IMR-90 (cell line): ENCODE measurements at regions not wholly inside any gene's neighbourhood (a gene's known extent, or its start where the extent isn't known, plus 50 kb on each side); places are given as distances from the start of the nearest gene placed in this dataset.

Experiments
- ATAC-seq: fragments of 200-7000 bp; cut with Tn5 transposase; 2 replicates; pipeline ENCODE4 v1.9.1; 2020; ENCODE audit warnings: low read depth, mild to moderate bottlenecking, moderate library complexity
- BruUV-seq: library from RNA; stranded (reverse); fragments of 400-500 nt; replicated peaks from 2 replicates; lab custom pipeline; 2021; lab: Mats Ljungman, UMichigan
- CTCF ChIA-PET: fragments of 300-600 bp; formaldehyde crosslinking; extraction: SDS; loops from one replicate; lab custom pipeline; 2021; ENCODE audit warnings: antibody characterized with exemption; lab: Yijun Ruan, JAX
- POLR2A ChIA-PET: fragments of 300-600 bp; sonication (Branson Sonifier 250); formaldehyde crosslinking; loops from one replicate; lab custom pipeline; 2022; ENCODE audit warnings: antibody characterized with exemption; ENCODE audit not compliant: unreplicated experiment; lab: Charles Lee
- DNase-seq: peaks from one replicate; pipeline ENCODE4 v3.0.0; 2013
- H2AFZ ChIP-seq: replicated peaks from 2 replicates; pipeline ENCODE3; 2013; ENCODE audit warnings: low read length, mild to moderate bottlenecking; ENCODE audit not compliant: poor library complexity
- H2AK5ac ChIP-seq: 2 replicates; pipeline ENCODE4 v1.6.1; 2013; ENCODE audit warnings: low read depth, low read length, inconsistent platforms
- H2AK9ac ChIP-seq: replicated peaks from 2 replicates; pipeline ENCODE3; 2013; ENCODE audit warnings: mild to moderate bottlenecking, low read depth, low read length, moderate library complexity; ENCODE audit not compliant: poor library complexity
- H2BK120ac ChIP-seq: 2 replicates; pipeline ENCODE4 v1.6.1; 2013; ENCODE audit warnings: low read depth, low read length, inconsistent platforms
- H2BK15ac ChIP-seq: 3 replicates; pipeline ENCODE4 v1.6.1; 2013; ENCODE audit warnings: low read depth, low read length, inconsistent platforms
- H2BK20ac ChIP-seq: 2 replicates; pipeline ENCODE4 v1.6.1; 2013; ENCODE audit warnings: low read depth, mild to moderate bottlenecking, inconsistent platforms, low read length, moderate library complexity
- H2BK5ac ChIP-seq: 2 replicates; pipeline ENCODE4 v1.6.1; 2013; ENCODE audit warnings: mild to moderate bottlenecking, low read depth, low read length, inconsistent platforms; ENCODE audit not compliant: poor library complexity, severe bottlenecking
- H3K14ac ChIP-seq: replicated peaks from 2 replicates; pipeline ENCODE4 v1.6.1; 2013; ENCODE audit warnings: low read depth, low read length, inconsistent platforms
- H3K18ac ChIP-seq: 2 replicates; pipeline ENCODE4 v1.6.1; 2013; ENCODE audit warnings: low read depth, low read length, control low read depth
- H3K23ac ChIP-seq: 2 replicates; pipeline ENCODE4 v1.6.1; 2013; ENCODE audit warnings: low read depth, low read length, inconsistent platforms
- H3K27ac ChIP-seq: 2 replicates; pipeline ENCODE4 v1.5.1; 2013; ENCODE audit warnings: mild to moderate bottlenecking, control low read depth, low read length; ENCODE audit not compliant: insufficient read depth
- H3K27me3 ChIP-seq: 2 replicates; pipeline ENCODE4 v1.6.1; 2013; ENCODE audit warnings: low read length; ENCODE audit not compliant: control insufficient read depth, insufficient read depth
- H3K36me3 ChIP-seq: 2 replicates; pipeline ENCODE4 v1.6.1; 2013; ENCODE audit warnings: low read length, mixed read lengths; ENCODE audit not compliant: control insufficient read depth, insufficient read depth
- H3K4ac ChIP-seq: 2 replicates; pipeline ENCODE4 v1.6.1; 2013; ENCODE audit warnings: low read depth, low read length, inconsistent platforms
- H3K4me1 ChIP-seq: 2 replicates; pipeline ENCODE4 v1.6.1; 2013; ENCODE audit warnings: low read length, mixed read lengths; ENCODE audit not compliant: control insufficient read depth, insufficient read depth
- H3K4me2 ChIP-seq: 2 replicates; pipeline ENCODE4 v1.6.1; 2013; ENCODE audit warnings: low read depth, mild to moderate bottlenecking, control low read depth, low read length, moderate library complexity
- H3K4me3 ChIP-seq: 2 replicates; pipeline ENCODE4 v1.5.1; 2013; ENCODE audit warnings: low read depth, mild to moderate bottlenecking, control low read depth, low read length, moderate library complexity; ENCODE audit not compliant: insufficient read depth
- H3K56ac ChIP-seq: 2 replicates; pipeline ENCODE4 v1.6.1; 2013; ENCODE audit warnings: low read length, inconsistent platforms; ENCODE audit not compliant: insufficient read depth; ENCODE audit errors: extremely low read depth
- H3K79me1 ChIP-seq, 2 experiments: 2 replicates each; pipeline ENCODE4 v1.6.1; 2013; ENCODE audit warnings: low read length in 2 of 2, inconsistent platforms in 1 of 2, low read depth in 1 of 2
- H3K9ac ChIP-seq: 2 replicates; pipeline ENCODE4 v1.6.1; 2013; ENCODE audit warnings: low read depth, low read length, control low read depth
- H3K9me1 ChIP-seq: 2 replicates; pipeline ENCODE4 v1.6.1; 2013; ENCODE audit warnings: low read length, inconsistent platforms; ENCODE audit not compliant: insufficient read depth
- H3K9me3 ChIP-seq: 2 replicates; pipeline ENCODE4 v1.6.1; 2013; ENCODE audit warnings: low read length; ENCODE audit not compliant: control insufficient read depth, insufficient read depth
- H4K20me1 ChIP-seq: 2 replicates; pipeline ENCODE4 v1.6.1; 2013; ENCODE audit warnings: low read length, inconsistent platforms; ENCODE audit not compliant: insufficient read depth
- H4K5ac ChIP-seq: 2 replicates; pipeline ENCODE4 v1.6.1; 2013; ENCODE audit warnings: mild to moderate bottlenecking, low read depth, low read length, control low read depth
- H4K8ac ChIP-seq, 2 experiments: 2 replicates each; pipeline ENCODE4 v1.6.1; 2013; ENCODE audit warnings: low read depth in 2 of 2, low read length in 2 of 2, control low read depth in 1 of 2, inconsistent platforms in 1 of 2
- H4K91ac ChIP-seq: 2 replicates; pipeline ENCODE4 v1.6.1; 2013; ENCODE audit warnings: low read depth, low read length, inconsistent platforms; ENCODE audit not compliant: insufficient read depth
- BHLHE40 ChIP-seq: fragments of 150-350 bp; IDR thresholded peaks from 2 replicates; pipeline ENCODE4 v1.6.1; 2016; ENCODE audit warnings: mild to moderate bottlenecking, low read depth, low read length
- CEBPB ChIP-seq: IDR thresholded peaks from 2 replicates; pipeline ENCODE4 v1.6.1; 2012; ENCODE audit warnings: low read depth, low read length, improper control_type of control experiment
- CHD1 ChIP-seq: IDR thresholded peaks from 2 replicates; pipeline ENCODE4 v1.6.1; 2012; ENCODE audit warnings: low read depth, low read length, improper control_type of control experiment
- CTCF ChIP-seq: conservative IDR thresholded peaks from 2 replicates; pipeline ENCODE4 v1.5.1; 2012; ENCODE audit warnings: mild to moderate bottlenecking, low read depth, low read length, improper control_type of control experiment
- ELK1 ChIP-seq: fragments of 150-350 bp; IDR thresholded peaks from 2 replicates; pipeline ENCODE4 v1.6.1; 2016; ENCODE audit warnings: low read depth, mild to moderate bottlenecking, low read length, moderate library complexity, borderline replicate concordance
- FOS ChIP-seq: fragments of 150-350 bp; IDR thresholded peaks from 2 replicates; pipeline ENCODE4 v1.6.1; 2016; ENCODE audit warnings: low read depth, low read length
- MAFK ChIP-seq: IDR thresholded peaks from 2 replicates; pipeline ENCODE4 v1.6.1; 2012; ENCODE audit warnings: low read depth, low read length, improper control_type of control experiment
- MAZ ChIP-seq: IDR thresholded peaks from 2 replicates; pipeline ENCODE4 v1.6.1; 2012; ENCODE audit warnings: low read depth, mild to moderate bottlenecking, low read length, improper control_type of control experiment, moderate library complexity, borderline replicate concordance
- MXI1 ChIP-seq: IDR thresholded peaks from 2 replicates; pipeline ENCODE4 v1.6.1; 2012; ENCODE audit warnings: low read depth, mild to moderate bottlenecking, low read length, moderate library complexity, borderline replicate concordance
- NFE2L2 ChIP-seq: fragments of 150-350 bp; IDR thresholded peaks from 2 replicates; pipeline ENCODE4 v1.6.1; 2016; ENCODE audit warnings: low read depth, mild to moderate bottlenecking, low read length
- POLR2A ChIP-seq: IDR thresholded peaks from 2 replicates; pipeline ENCODE4 v1.6.1; 2012; ENCODE audit warnings: mild to moderate bottlenecking, low read depth, low read length
- RAD21 ChIP-seq: IDR thresholded peaks from 2 replicates; pipeline ENCODE4 v1.6.1; 2012; ENCODE audit warnings: low read length, improper control_type of control experiment
- RCOR1 ChIP-seq: IDR thresholded peaks from 2 replicates; pipeline ENCODE4 v1.6.1; 2012; ENCODE audit warnings: mild to moderate bottlenecking, low read length, improper control_type of control experiment; ENCODE audit not compliant: insufficient replicate concordance
- RFX5 ChIP-seq: IDR thresholded peaks from 2 replicates; pipeline ENCODE4 v1.8.0; 2012; ENCODE audit warnings: low read depth, mild to moderate bottlenecking, low read length, moderate library complexity
- SMC3 ChIP-seq: fragments of 150-350 bp; IDR thresholded peaks from 2 replicates; pipeline ENCODE4 v1.6.1; 2016; ENCODE audit warnings: low read depth, mild to moderate bottlenecking, antibody characterized with exemption, low read length, moderate library complexity
- USF2 ChIP-seq: fragments of 150-350 bp; IDR thresholded peaks from 2 replicates; pipeline ENCODE4 v1.6.1; 2017; ENCODE audit warnings: mild to moderate bottlenecking, antibody characterized with exemption, low read length, low read depth
- WGBS, 2 experiments: methylation state at CpG; one replicate each; pipeline versions ENCODE4 v1.1.5 to v1.1.7; 2013; ENCODE audit warnings: missing lambda C conversion rate in 2 of 2; ENCODE audit not compliant: insufficient read length in 1 of 2; ENCODE audit errors: extremely low coverage in 2 of 2; 5-methylcytosine and 5-hydroxymethylcytosine counted together
- dilution Hi-C: fragments of 300-500 bp; cut with HindIII; formaldehyde crosslinking; loops from one replicate; pipeline ENCODE4 v1.14.3; 2018; ENCODE audit warnings: low sequenced_read_pairs; ENCODE audit not compliant: unreplicated experiment
- in situ Hi-C: fragments of 300-500 bp; cut with MboI; formaldehyde crosslinking; loops from 3 replicates; pipeline ENCODE4 v1.14.3; 2019; ENCODE audit warnings: low sequenced_read_pairs, inconsistent platforms, mixed read lengths
- intact Hi-C: fragments of 100-400 bp; cut with micrococcal nuclease; formaldehyde crosslinking; loops from 2 replicates; pipeline ENCODE4 v1.10.0; 2022

- H4K91ac ChIP-seq: no peak overlapping the region
- H3K36me3 ChIP-seq: no peaks in the 10 kb centered on the region
- H3K9me3 ChIP-seq: no peaks in the 10 kb centered on the region
- no peaks in the 10 kb centered on the region for H3K9me1 ChIP-seq
- no peaks in the 10 kb centered on the region for H3K27me3 ChIP-seq
- H3K4me1 ChIP-seq: no peaks in the 10 kb centered on the region
- H4K8ac ChIP-seq: no peak overlapping the region
- no peak overlapping the region for H3K14ac ChIP-seq
- POLR2A ChIA-PET: no interaction called here
- H2AK9ac ChIP-seq: no peak overlapping the region
- no peak overlapping the region for H2BK15ac ChIP-seq
- H3K79me1 ChIP-seq: no peaks in the 10 kb centered on the region
- H2AFZ ChIP-seq: no peak overlapping the region
- DNase-seq (no peak), ATAC-seq (peak; percentile 42; the same call in 1 of the 2 replicates)
- no TSS peak for BruUV-seq
- intact Hi-C loops (no loop called here), dilution Hi-C loops (no loop called here), in situ Hi-C loops (no loop called here)
- TF ChIP-seq CHD1: no peak
- no peak for TF ChIP-seq MAZ
- TF ChIP-seq BHLHE40: no peak
- TF ChIP-seq SMC3: no peak
- no peak for TF ChIP-seq RCOR1
- no peak for TF ChIP-seq MXI1
- TF ChIP-seq MAFK: no peak
- TF ChIP-seq RFX5: no peak
- TF ChIP-seq USF2: no peak
- TF ChIP-seq FOS: no peak
- TF ChIP-seq CTCF: no peak
- no peak for TF ChIP-seq POLR2A
- TF ChIP-seq RAD21: no peak
- TF ChIP-seq NFE2L2: no peak
- no peak for TF ChIP-seq ELK1
- no peak for TF ChIP-seq CEBPB
- no peak overlapping the region for H3K4me3 ChIP-seq
- WGBS, 2 experiments: no CpG with 5 or more reads among the region's 9 CpGs
- H3K23ac ChIP-seq: no peak overlapping the region
- H3K9ac ChIP-seq: no peak overlapping the region
- CTCF ChIA-PET: interaction anchor here (0.6 kb wide), 1 partner anchor 166 kb away, joined by 3 read pairs; no protein-coding TSS in a partner anchor
- no peak overlapping the region for H3K56ac ChIP-seq
- H3K27ac ChIP-seq: no peak overlapping the region
- H4K5ac ChIP-seq: no peak overlapping the region
- no peak overlapping the region for H3K4me2 ChIP-seq
- H2BK120ac ChIP-seq: no peak overlapping the region
- no peaks in the 10 kb centered on the region for H4K20me1 ChIP-seq
- no peak overlapping the region for H2BK20ac ChIP-seq
- no peak overlapping the region for H3K4ac ChIP-seq
- H2BK5ac ChIP-seq: no peak overlapping the region
- no peak overlapping the region for H2AK5ac ChIP-seq
- H3K18ac ChIP-seq: no peak overlapping the region
Measured at GRCh38 chr1:88333086-88333695, 350.9 kb upstream of the PKN2 start.
